GM06990 (cell line): ENCODE measurements at regions not wholly inside any gene's neighbourhood (a gene's known extent, or its start where the extent isn't known, plus 50 kb on each side); places are given as distances from the start of the nearest gene placed in this dataset.
"Not testable (repeated sequence)": the region's sequence is repeated elsewhere in the genome, so short reads cannot be mapped to it uniquely, and the experiment has no call there.

Source experiments
- DNase-seq: peaks from one replicate; pipeline ENCODE4 v3.0.0-alpha.2; 2011; ENCODE audit not compliant: insufficient read length; ENCODE audit errors: extremely low read depth
- H3K27me3 ChIP-seq: replicated peaks from 2 replicates; pipeline ENCODE4 v1.6.0; 2011; ENCODE audit warnings: low read length; ENCODE audit not compliant: control insufficient read depth, insufficient read depth
- H3K36me3 ChIP-seq: 2 replicates; pipeline ENCODE4 v1.5.1; 2011; ENCODE audit warnings: low read length; ENCODE audit not compliant: control insufficient read depth, insufficient read depth
- H3K4me3 ChIP-seq: replicated peaks from 2 replicates; pipeline ENCODE4 v1.5.1; 2011; ENCODE audit warnings: low read depth, mild to moderate bottlenecking, control low read depth, low read length
- TF ChIP-seq, protein P1 (sequence below): IDR thresholded peaks from 2 replicates; pipeline ENCODE4 v1.5.1; 2011; ENCODE audit warnings: low read length, control low read depth, mild to moderate bottlenecking, inconsistent platforms; ENCODE audit not compliant: insufficient read depth, poor library complexity, severe bottlenecking

DNA sequence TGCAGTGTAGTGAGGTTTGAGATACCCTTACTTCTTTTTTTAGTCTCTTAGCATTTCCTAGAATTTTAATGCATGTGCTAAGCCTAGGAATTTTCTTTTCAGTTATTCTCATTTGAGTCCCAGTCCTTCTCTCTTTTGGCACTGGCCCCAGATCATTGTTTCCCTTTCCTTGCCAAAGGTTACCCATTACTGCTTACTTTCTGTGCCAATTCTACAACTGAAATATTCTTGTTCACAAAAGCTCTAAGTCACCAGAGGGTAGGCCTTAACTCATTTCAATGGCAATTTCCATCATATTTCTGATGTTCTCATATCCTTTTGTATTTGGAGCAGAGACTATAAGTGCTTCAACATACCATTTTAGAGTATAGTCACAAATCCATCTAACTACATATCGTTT, 199.6 kb upstream of the CBLB start:
- no peak for DNase-seq
- TF ChIP-seq, protein P1, sequence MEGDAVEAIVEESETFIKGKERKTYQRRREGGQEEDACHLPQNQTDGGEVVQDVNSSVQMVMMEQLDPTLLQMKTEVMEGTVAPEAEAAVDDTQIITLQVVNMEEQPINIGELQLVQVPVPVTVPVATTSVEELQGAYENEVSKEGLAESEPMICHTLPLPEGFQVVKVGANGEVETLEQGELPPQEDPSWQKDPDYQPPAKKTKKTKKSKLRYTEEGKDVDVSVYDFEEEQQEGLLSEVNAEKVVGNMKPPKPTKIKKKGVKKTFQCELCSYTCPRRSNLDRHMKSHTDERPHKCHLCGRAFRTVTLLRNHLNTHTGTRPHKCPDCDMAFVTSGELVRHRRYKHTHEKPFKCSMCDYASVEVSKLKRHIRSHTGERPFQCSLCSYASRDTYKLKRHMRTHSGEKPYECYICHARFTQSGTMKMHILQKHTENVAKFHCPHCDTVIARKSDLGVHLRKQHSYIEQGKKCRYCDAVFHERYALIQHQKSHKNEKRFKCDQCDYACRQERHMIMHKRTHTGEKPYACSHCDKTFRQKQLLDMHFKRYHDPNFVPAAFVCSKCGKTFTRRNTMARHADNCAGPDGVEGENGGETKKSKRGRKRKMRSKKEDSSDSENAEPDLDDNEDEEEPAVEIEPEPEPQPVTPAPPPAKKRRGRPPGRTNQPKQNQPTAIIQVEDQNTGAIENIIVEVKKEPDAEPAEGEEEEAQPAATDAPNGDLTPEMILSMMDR: no peak
- Histone ChIP-seq H3K36me3 (no peaks in the 10 kb centered on the region), H3K4me3 (no peak overlapping the region), H3K27me3 (no peaks in the 10 kb centered on the region)

DNA sequence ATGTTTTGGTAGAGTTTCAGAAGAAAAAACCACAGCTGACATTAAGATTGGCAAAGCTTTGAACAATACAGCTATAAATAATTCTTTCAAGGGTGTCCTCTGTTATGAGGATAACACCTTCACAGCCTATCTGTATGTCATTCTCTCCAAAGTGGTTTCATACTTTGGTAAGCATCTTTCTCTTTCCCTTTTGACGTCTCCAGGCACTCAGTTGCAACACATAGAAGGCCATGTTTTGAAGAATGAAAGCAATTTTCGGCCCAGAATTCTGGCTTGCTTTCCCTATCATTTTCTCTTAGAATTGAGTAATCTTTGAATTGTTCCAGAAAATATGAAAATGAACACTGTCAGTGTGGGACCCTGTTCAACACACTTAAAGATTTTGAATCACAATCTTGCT, 200.0 kb upstream of the CBLB start:
- DNase-seq: no peak
- Histone ChIP-seq H3K36me3 (no peaks in the 10 kb centered on the region), H3K4me3 (no peak overlapping the region), H3K27me3 (no peaks in the 10 kb centered on the region)
- TF ChIP-seq, protein P1: no peak

DNA sequence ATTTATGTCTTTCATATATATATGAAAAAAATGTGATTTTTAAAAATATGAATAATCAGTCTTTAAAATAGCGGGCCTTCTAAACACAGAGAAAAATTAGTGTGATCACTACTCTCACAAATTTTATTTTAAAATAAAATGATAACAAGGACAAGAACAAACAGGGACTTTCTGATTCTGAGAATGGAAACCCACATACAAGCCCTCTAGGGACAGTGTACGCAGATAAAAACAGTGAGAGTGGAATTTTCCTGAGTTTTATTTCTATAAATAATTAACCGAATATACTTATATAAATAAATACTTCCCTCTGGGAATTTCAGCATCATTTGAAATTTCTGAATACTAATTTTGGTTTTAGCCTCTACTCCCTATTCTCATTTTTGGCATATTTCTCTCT, 201.4 kb upstream of the CBLB start:
- Histone ChIP-seq H3K36me3 (no peaks in the 10 kb centered on the region), H3K27me3 (no peaks in the 10 kb centered on the region), H3K4me3 (no peak overlapping the region)
- TF ChIP-seq, protein P1: no peak
- DNase-seq: no peak

DNA sequence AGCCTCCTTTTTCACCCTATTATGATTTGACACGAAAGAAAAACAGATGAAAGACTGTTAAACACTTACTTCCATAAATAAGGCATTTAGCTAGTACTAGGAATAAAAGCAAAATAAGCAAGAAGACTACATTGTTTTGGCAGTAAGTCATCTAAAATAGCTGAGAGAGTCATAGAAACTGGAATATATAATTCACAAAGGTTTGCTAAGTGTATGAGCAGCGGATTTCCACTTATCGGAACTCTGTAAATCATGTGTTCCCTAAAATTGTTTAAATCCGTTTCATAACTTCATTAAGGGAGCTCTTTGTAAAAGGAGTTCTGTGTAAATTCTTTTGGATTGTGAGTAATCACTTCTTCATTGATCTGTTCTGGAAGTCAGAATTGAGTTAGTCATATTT, 202.5 kb upstream of the CBLB start:
- Histone ChIP-seq H3K27me3 (no peaks in the 10 kb centered on the region), H3K4me3 (no peak overlapping the region), H3K36me3 (no peaks in the 10 kb centered on the region)
- TF ChIP-seq, protein P1: no peak
- DNase-seq: no peak

DNA sequence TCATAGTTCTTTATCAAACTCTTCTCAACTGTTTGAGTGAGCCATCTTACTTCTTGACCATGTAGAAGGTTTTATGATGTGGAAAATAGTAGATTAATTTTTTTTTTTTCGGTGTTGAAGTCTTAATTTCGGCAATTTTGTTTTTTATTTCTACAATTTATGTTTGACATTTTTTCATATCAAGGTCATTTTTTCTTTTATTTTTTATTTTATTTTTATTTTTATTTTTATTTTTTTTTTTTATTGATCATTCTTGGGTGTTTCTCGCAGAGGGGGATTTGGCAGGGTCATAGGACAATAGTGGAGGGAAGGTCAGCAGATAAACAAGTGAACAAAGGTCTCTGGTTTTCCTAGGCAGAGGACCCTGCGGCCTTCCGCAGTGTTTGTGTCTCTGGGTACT, 203.8 kb upstream of the CBLB start:
- H3K27me3 ChIP-seq, H3K36me3 ChIP-seq, H3K4me3 ChIP-seq, DNase-seq: not testable (repeated sequence)

DNA sequence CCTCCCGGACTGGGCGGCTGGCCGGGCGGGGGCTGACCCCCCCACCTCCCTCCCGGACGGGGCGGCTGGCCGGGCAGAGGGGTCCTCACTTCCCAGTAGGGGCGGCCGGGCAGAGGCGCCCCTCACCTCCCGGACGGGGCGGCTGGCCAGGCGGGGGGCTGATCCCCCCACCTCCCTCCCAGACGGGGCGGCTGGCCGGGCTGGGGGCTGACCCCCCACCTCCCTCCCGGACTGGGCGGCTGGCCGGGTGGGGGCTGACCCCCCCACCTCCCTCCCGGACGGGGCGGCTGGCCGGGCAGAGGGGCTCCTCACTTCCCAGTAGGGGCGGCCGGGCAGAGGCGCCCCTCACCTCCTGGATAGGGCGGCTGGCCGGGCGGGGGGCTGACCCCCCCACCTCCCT, 205.0 kb upstream of the CBLB start:
- not testable (repeated sequence) for H3K36me3 ChIP-seq, H3K4me3 ChIP-seq, H3K27me3 ChIP-seq, DNase-seq

DNA sequence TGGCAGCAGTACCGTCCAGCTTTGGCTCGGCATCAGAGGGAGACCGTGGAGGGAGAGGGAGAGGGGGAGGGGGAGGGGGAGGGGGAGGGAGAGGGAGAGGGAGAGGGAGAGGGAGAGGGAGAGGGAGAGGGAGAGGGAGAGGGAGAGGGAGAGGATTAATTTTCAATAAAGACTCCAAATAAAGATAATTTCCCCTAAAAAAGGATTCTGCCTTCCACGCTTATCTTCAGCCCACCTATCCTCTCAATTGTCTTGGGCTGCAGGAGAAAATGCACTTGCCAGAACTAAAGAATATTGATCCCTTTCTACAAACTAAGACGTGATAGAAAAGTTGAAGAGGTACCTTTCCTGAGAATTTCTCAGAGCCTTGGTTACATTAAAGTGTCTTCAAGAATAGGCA, 206.9 kb upstream of the CBLB start:
- not testable (repeated sequence) for H3K27me3 ChIP-seq, H3K4me3 ChIP-seq, H3K36me3 ChIP-seq, DNase-seq

DNA sequence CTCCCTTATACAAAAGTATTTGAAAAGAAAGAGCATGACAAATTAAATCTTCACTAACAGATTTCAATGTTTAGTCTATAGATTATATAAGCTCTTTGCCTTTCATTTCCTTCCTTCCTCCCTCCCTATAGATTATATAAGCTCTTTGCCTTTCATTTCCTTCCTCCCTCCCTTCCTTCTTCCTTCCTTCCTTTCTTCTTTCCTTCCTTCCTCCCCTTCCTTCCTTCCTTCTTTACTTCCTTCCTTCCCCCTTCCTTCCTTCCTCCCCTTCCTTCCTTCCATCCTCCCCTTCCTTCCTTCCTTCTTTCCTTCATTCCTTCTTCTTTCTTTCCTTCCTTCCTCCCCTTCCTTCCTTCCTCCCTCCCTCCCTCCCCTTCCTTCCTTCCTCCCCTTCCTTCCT, 209.8 kb upstream of the CBLB start:
- H3K4me3 ChIP-seq: no peak overlapping the region
- TF ChIP-seq, protein P1: no peak
- H3K36me3 ChIP-seq: no peaks in the 10 kb centered on the region
- no peak for DNase-seq
- no peaks in the 10 kb centered on the region for H3K27me3 ChIP-seq
